Panc1 (cell line): ENCODE measurements at regions not wholly inside any gene's neighbourhood (a gene's known extent, or its start where the extent isn't known, plus 50 kb on each side); places are given as distances from the start of the nearest gene placed in this dataset.

Experiments used
- ATAC-seq: fragments of 200-7000 bp; cut with Tn5 transposase; 2 replicates; pipeline ENCODE4 v1.9.1; 2020; ENCODE audit warnings: mild to moderate bottlenecking, moderate library complexity
- BruUV-seq: library from RNA; stranded (reverse); fragments of 400-500 nt; replicated peaks from 2 replicates; lab custom pipeline; 2021; lab: Mats Ljungman, UMichigan
- CTCF ChIA-PET: fragments of 300-600 bp; sonication (Branson Sonifier 250); formaldehyde crosslinking; loops from one replicate; lab custom pipeline; 2022; ENCODE audit warnings: antibody characterized with exemption; lab: Charles Lee
- POLR2A ChIA-PET: fragments of 300-600 bp; sonication (Branson Sonifier 250); formaldehyde crosslinking; loops from one replicate; lab custom pipeline; 2022; ENCODE audit warnings: antibody characterized with exemption; lab: Charles Lee
- DNase-seq: peaks from one replicate; pipeline ENCODE4 v3.0.0-alpha.2; 2010; ENCODE audit warnings: low read depth, low spot score
- H3K27ac ChIP-seq: 2 replicates; pipeline ENCODE4 v1.5.1; 2011; ENCODE audit warnings: mild to moderate bottlenecking, low read length, inconsistent platforms
- H3K27me3 ChIP-seq: fragments of 200-500 bp; sonication (Bioruptor generic); 2 replicates; pipeline ENCODE4 v1.6.0; 2014; ENCODE audit warnings: low read length, inconsistent platforms; ENCODE audit not compliant: control insufficient read depth, insufficient read depth
- H3K36me3 ChIP-seq: fragments of 200-500 bp; sonication (Bioruptor generic); 2 replicates; pipeline ENCODE4 v1.5.1; 2014; ENCODE audit warnings: inconsistent platforms, mild to moderate bottlenecking, low read length, moderate library complexity; ENCODE audit not compliant: control insufficient read depth, insufficient read depth
- H3K4me1 ChIP-seq: 2 replicates; pipeline ENCODE4 v1.5.1; 2011; ENCODE audit warnings: inconsistent platforms, mild to moderate bottlenecking, low read length, moderate library complexity; ENCODE audit not compliant: control insufficient read depth, insufficient read depth
- H3K4me3 ChIP-seq, 2 experiments: 2 replicates each; pipeline ENCODE4 v1.5.1; 2011 to 2012; ENCODE audit warnings: low read depth in 2 of 2, low read length in 2 of 2, mild to moderate bottlenecking in 2 of 2, inconsistent platforms in 1 of 2, moderate library complexity in 1 of 2
- H3K9me3 ChIP-seq: fragments of 200-500 bp; sonication (Bioruptor generic); 2 replicates; pipeline ENCODE4 v1.5.1; 2014; ENCODE audit warnings: low read depth, mild to moderate bottlenecking, inconsistent platforms, low read length, moderate library complexity; ENCODE audit not compliant: control insufficient read depth, insufficient read depth
- CTCF ChIP-seq: fragments of 450-650 bp; IDR thresholded peaks from 2 replicates; pipeline ENCODE4 v1.5.1; 2017; ENCODE audit warnings: mild to moderate bottlenecking
- POLR2AphosphoS5 ChIP-seq: IDR thresholded peaks from 2 replicates; pipeline ENCODE4 v1.6.1; 2012; ENCODE audit warnings: mild to moderate bottlenecking, low read depth, low read length, moderate library complexity
- REST ChIP-seq, 2 experiments: IDR thresholded peaks; 2 replicates each; pipeline ENCODE4 v1.6.1; 2011 to 2012; ENCODE audit warnings: low read depth in 2 of 2, control low read depth in 1 of 2, low read length in 1 of 2, mild to moderate bottlenecking in 1 of 2, moderate library complexity in 1 of 2; ENCODE audit not compliant: insufficient read depth in 1 of 2
- SIN3A ChIP-seq: IDR thresholded peaks from 2 replicates; pipeline ENCODE4 v1.6.1; 2012; ENCODE audit warnings: low read depth, mild to moderate bottlenecking, low read length, moderate library complexity, borderline replicate concordance; ENCODE audit not compliant: insufficient read depth
- TCF7L2 ChIP-seq: IDR thresholded peaks from 2 replicates; pipeline ENCODE4 v1.6.1; 2011; ENCODE audit warnings: mild to moderate bottlenecking, low read depth, low read length, inconsistent platforms
- in situ Hi-C: cut with HindIII; loops from 2 replicates; pipeline ENCODE4 v1.10.0; 2016; ENCODE audit warnings: low sequenced_read_pairs, low pct_unique_long_range_greater_than_20kb
- intact Hi-C: fragments of 100-400 bp; cut with micrococcal nuclease; formaldehyde crosslinking; loops from one replicate; pipeline ENCODE4 v1.10.0; 2022; ENCODE audit not compliant: unreplicated experiment

- H3K36me3 ChIP-seq, result no peaks in the 10 kb centered on the region
- in situ Hi-C loops (no loop called here), intact Hi-C loops (no loop called here)
- CTCF ChIA-PET, result interaction anchor here (0.6 kb wide), 1 partner anchor 477 kb away, joined by 9 read pairs; no protein-coding TSS in a partner anchor
- no peak for DNase-seq
- POLR2A ChIA-PET, result no interaction called here
- no peak overlapping the region for H3K27ac ChIP-seq
- no peaks in the 10 kb centered on the region for H3K4me1 ChIP-seq
- no TSS peak for BruUV-seq
- no peak for ATAC-seq
- no peak overlapping the region for H3K4me3 ChIP-seq
- no peaks in the 10 kb centered on the region for H3K27me3 ChIP-seq
- H3K9me3 ChIP-seq, result no peaks in the 10 kb centered on the region
- TF ChIP-seq POLR2AphosphoS5 (no peak), TCF7L2 (no peak), SIN3A (no peak), CTCF (no peak), REST (IDR thresholded peaks at IDR 0.05; ENCODE audit: insufficient read depth in 1 of 2, low read depth in 2 of 2, low read length in 1 of 2) (no peak)
Measured at GRCh38 chr1:238476841-238477240, 586.1 kb upstream of the ZP4 start.

GRCh38 chr1:238475712-238476111, 585.0 kb upstream of the ZP4 start:
- Histone ChIP-seq H3K4me1 (no peaks in the 10 kb centered on the region), H3K9me3 (no peaks in the 10 kb centered on the region), H3K27ac (no peak overlapping the region), H3K4me3 (no peak overlapping the region), H3K27me3 (no peaks in the 10 kb centered on the region), H3K36me3 (no peaks in the 10 kb centered on the region)
- TF ChIP-seq SIN3A (no peak), TCF7L2 (no peak), CTCF (no peak), REST (IDR thresholded peaks at IDR 0.05; ENCODE audit: insufficient read depth in 1 of 2, low read depth in 2 of 2, low read length in 1 of 2) (no peak), POLR2AphosphoS5 (no peak)
- intact Hi-C loops (no loop called here), in situ Hi-C loops (no loop called here)
- ATAC-seq (no peak), DNase-seq (no peak)
- ChIA-PET POLR2A (no interaction called here), CTCF (no interaction called here)
- BruUV-seq, result no TSS peak
